Endometrium (tissue), 2 donors: ENCODE measurements at regions not wholly inside any gene's neighbourhood (a gene's known extent, or its start where the extent isn't known, plus 50 kb on each side); places are given as distances from the start of the nearest gene placed in this dataset.
"Not testable (repeated sequence)": the region's sequence is repeated elsewhere in the genome, so short reads cannot be mapped to it uniquely, and the experiment has no call there.

ENCODE experiments used
- FAIRE-seq: peaks from 2 replicates; lab custom pipeline; 2012; peaks lifted over from hg19 to GRCh38; lab: Jason Lieb, UNC
- donor health status: control.
- donor health status: control.

GRCh38 chr2:195458936-195459335 is 198.1 kb upstream of the SLC39A10 start:
- no peak for FAIRE-seq

DNA sequence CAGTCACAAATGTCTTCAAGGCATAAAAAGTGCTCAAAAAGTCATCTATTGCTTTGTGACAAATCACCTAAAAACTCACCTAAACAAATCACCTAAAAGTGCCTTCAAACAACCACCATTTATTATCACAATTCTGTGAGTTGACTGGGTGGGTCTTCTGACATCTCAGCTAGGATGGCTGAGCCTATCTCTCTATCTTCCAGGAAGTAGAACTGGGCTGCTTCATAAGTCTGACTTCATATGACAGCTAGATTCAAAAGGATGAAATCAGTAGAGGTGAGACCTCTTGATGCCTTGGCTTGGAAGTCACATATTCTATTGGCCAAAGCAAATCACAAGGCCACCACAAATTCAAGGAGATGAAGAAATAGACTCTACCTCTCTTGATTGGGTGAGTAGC is 199.2 kb upstream of the SLC39A10 start:
- FAIRE-seq: no peak

DNA sequence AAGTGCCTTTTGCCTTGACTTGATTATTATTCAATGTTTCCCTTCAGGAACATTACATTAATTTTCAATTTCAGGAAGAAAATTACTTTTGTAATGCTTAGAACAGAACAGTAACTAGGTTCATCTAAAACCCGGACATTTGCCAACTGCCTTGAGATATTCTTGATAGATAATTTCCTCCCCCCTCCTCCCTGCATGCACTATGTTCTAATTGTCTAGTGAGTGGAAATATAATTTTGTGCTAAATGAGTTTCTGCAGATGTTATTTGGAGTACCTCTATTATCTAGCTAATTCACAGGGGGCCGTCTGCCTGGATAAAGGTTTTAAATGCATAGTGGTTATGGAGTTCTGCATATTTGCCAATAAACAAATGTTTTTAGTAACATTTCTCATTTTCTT is 200.3 kb upstream of the SLC39A10 start:
- FAIRE-seq: no peak

GRCh38 chr2:195451160-195451559 is 205.9 kb upstream of the SLC39A10 start:
- FAIRE-seq: no peak

DNA sequence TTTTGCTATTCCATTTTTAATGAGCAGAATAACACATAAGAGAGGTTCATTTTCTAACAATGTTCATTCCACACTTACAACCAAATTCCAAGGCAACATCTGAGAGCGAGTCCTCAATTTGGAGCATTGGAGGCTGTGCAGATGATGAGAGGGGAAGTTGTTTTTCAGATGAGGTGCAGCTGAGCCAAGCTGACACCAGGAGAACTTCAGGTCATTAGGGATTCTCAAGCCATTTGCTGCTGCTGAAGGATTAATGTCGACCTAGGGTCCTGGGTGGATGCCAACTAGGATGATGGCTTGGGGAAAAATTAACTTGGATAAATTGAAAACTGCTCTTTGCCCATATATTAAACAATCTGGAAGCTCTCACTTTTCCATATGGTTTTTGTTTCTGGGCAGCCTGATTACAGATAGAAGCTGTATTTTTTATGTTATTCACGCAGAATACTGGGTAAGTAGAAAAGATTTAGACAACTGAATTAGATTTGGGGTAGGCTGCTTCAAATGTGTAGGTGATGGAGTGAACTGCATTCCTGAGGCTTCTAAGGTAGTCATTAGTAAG is 206.4 kb upstream of the SLC39A10 start:
- FAIRE-seq: no peak

- no peak for FAIRE-seq
These were observed 209.6 kb upstream of the SLC39A10 start for GRCh38 chr2:195447323-195447975.

GRCh38 chr2:195445639-195446038 is 211.4 kb upstream of the SLC39A10 start:
- FAIRE-seq: no peak

DNA sequence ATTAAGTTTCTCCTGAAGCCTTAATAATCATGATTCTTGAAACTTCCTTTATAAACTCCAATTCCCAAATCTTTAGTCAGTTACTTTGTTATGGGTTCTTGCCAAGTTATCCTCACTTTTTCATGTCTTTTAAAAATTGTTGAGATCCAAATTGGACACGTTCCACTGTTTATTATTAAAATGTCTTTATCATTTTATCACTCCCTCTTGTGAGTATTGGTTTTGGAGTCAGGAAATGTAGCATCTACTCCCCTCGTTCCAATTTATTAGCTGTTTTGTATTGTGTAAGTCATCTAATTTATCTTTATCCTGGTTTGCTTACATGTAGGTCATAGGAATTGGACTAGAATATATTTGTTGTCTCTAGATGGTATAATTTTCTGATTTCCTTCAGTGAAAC is 213.1 kb upstream of the SLC39A10 start:
- FAIRE-seq: no peak

DNA sequence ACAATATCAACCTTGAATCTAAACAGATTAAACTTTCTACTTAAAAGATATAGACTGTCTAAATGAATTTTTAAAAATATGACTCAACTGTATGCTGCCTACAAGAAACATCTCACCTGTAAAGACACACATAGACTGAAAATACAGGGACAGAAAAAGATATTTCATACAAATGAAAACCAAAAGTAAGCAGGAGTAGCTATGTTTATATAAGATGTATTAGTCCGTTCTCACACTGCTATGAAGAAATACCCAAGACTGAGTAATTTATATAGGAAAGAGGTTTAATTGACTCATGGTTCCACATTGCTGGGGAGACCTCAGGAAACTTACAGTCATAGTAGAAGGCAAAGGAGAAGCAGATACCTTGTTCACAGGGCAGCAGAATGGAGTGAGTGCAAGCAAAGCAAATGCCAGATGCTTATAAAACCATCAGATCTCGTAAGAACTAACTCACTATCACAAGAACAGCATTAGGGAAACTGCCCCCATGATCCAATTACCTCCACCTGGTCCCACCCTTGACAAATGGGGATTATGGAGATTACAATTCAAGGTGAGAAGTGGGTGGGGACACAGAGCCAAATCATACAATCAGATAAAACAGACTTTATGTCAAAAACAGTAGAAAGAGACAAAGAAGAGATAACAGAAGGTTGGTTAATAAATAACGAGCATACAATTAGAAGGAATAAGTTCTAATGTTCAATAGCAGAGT is 214.4 kb upstream of the SLC39A10 start:
- FAIRE-seq: no peak

DNA sequence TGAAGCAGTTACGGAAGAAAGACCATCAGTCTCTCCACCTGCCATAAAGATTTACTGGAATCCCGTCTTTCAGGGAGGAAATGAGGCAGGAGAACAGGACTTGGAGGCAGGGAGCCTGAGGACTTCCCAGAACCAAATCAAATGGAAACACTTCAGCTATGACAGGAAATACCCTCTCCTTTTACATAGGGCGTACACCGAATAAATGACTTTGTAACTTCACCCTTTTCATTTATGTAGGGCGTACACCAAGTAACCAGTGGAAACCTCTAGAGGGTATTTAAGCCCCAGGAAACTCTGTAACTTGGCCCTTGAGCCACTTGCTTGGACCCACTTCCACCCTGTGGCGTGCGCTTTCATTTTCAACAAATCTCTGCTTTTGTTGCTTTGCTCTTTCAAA is 218.3 kb upstream of the SLC39A10 start:
- no peak for FAIRE-seq

- FAIRE-seq: no peak
These were observed 219.5 kb upstream of the SLC39A10 start for GRCh38 chr2:195437521-195437920.

DNA sequence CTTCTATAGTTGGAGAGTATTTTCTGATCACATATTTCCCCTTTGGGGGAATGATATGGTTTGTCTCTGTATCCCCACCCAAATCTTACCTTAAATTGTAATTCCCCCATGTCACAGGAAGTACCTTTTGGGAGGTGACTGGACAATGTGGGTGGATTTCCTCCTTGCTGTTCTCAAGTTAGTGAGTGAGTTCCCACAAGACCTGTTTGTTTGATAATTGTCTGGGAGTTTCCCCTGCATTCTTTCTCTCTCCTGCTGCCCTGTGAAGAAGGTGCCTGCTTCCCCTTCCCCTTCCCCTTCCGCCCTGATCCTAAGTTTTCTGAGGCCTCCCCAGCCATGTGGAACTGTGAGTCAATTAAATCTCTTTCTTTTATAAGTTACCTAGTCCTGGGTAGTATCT is 222.7 kb upstream of the SLC39A10 start:
- FAIRE-seq: no peak

DNA sequence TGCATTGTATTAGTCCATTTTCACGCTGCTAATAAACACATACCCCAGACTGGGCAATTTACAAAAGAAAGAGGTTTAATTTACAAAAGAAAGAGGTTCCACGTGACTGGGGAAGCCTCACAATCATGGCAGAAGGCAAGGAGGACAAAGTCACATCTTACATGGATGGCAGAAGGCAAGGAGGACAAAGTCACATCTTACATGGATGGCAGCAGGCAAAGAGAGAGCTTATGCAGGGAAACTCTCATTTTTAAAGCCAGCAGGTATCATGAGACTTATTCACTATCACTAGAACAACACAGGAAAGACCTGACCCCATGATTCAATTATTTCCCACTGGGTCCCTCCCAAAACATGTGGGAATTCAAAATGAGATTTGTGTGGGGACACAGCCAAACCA is 223.3 kb upstream of the SLC39A10 start:
- FAIRE-seq: not testable (repeated sequence)

DNA sequence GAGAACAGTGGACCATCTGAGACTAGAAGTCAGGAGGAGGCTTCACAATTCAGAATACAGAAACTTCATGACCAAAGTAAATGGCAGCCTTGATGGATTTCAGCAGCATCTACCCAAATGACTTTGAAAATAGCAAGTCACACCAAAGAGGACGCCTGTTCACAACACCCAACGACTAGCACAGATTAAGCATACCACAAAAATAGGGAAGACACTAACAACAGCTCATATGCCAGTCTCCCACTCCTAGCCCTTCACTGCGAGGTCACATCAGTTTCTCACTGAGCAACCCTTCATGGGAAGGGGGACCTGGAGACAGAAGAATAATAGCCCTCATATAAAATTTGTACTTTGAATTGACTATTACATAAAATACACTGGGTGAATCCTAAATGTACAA is 228.4 kb upstream of the SLC39A10 start:
- no peak for FAIRE-seq

GRCh38 chr2:195425328-195425727 is 231.7 kb upstream of the SLC39A10 start:
- FAIRE-seq: no peak

DNA sequence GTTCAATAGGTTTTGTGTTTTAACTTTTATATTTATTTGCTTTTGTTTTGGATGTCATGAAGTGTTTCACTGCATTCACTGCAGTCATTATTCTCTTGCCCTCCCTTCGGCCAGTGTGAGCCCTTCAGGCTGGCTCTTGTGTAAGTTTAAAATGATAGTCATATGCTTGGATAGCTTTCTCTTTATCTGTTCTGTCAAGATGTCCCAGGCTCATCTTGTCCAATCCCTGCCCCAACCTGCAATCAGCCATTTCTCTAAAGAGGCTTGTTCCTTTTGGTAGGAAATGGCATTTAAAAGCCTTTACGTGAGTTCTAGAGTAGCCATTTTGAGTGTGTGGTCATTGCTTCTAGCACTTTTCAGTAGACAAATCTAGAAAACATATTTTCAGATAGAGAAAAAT is 238.0 kb upstream of the SLC39A10 start:
- no peak for FAIRE-seq

DNA sequence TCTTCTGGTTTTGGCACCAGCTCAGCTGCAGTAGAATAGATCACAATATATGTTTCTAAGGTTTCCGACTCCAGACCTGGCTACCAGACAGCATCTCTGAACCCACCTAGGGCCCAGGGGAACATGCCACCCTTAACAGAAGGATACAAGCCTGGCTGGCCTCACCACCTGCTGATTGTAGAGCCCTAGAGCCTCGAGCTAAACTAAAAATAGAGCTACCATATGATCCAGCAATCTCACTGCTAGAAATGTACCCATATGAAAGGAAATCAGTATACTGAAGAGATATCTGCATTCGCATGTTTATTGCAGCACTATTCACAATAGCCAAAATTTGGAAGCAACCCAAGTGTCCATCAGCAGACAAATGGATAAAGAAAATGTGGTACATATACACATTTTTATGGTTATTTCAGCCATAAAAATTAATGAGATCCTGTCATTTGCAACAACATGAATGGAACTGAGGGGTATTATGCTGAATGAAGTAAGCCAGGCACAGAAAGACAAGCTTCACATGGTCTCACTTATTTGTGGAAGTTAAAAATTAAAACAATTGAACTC is 242.4 kb upstream of the SLC39A10 start:
- FAIRE-seq: no peak

DNA sequence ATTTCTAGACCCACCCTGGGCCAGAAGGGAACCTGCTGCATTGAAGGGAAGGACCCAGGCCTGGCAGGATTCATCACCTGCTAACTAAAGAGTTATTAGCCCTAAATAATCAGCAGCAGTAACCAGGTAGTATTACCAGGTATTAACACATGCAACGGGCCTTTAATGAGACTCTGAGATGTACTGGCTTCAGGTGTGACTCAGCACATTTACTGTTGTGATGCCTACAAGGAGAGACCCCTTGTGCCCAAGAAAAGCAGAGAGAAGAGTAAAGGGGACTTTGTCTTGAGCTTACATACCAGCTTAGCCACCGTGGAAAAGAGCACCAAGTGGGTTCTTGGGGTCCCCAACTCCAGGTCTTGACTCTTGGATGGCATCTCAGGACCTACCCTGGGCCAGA is 243.1 kb upstream of the SLC39A10 start:
- no peak for FAIRE-seq

GRCh38 chr2:195413422-195413821 is 243.6 kb upstream of the SLC39A10 start:
- no peak for FAIRE-seq

- no peak for FAIRE-seq
These were observed 245.8 kb upstream of the SLC39A10 start for GRCh38 chr2:195411219-195411687.

- FAIRE-seq: no peak
These were observed 246.9 kb upstream of the SLC39A10 start for GRCh38 chr2:195410074-195410671.

DNA sequence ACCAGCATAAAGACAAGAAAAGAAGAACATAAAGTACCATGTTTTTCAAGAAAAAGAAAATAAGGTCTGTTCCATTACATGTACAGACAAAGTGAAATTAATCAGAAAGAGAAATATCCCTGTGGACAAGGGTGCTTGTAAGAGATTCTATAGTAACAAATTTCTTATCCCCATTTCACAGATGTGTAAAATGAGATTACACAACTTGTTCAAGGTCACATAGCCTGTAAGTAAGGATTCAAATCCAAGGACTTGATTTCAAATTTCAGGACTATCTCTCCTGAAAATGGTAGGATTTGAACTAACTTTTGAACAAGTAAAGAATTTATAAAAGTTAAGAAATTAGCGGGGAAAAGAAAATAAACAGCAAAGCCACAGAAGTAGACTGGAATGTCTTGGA is 248.2 kb upstream of the SLC39A10 start:
- no peak for FAIRE-seq

- no peak for FAIRE-seq
These were observed 248.8 kb upstream of the SLC39A10 start for GRCh38 chr2:195408196-195408595.
